Stimulated activated CD4-positive, alpha-beta T cell treated with anti-CD3 and anti-CD28 coated beads, Interleukin-2, amount 100 ng/mL, for 4 hours (primary cell): ENCODE measurements at regions not wholly inside any gene's neighbourhood (a gene's known extent, or its start where the extent isn't known, plus 50 kb on each side); places are given as distances from the start of the nearest gene placed in this dataset.

Source experiments
- DNase-seq: peaks from one replicate; pipeline ENCODE4 v3.0.0-alpha.2; 2020; ENCODE audit warnings: low read depth

DNA sequence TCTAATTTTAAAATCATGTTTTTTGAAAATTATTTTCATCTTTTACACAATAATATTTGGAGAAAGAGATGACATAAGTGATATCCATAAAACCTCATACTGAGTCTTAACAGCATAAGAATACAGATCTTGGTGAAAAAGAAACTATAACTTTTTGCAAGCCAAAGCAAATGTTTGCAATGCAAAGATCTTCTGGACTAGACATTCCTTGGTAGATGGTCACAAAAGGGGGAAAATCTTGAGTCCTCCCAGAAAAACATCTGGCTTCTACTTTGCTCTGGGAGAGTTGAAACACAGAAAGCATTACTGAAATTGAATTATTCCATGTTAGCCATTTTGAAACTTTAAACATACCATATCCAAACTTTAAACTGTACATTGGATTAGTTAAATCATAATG is 308.2 kb downstream of the ANXA1 start:
- no peak for DNase-seq

GRCh38 chr9:73468716-73469115 is 317.1 kb downstream of the ANXA1 start:
- DNase-seq = no peak

- no peak for DNase-seq
Measured at GRCh38 chr9:73470766-73471165, 319.1 kb downstream of the ANXA1 start.

GRCh38 chr9:73474002-73474600 is 322.4 kb downstream of the ANXA1 start:
- no peak for DNase-seq

GRCh38 chr9:73474625-73475024 is 323.0 kb downstream of the ANXA1 start:
- no peak for DNase-seq

DNA sequence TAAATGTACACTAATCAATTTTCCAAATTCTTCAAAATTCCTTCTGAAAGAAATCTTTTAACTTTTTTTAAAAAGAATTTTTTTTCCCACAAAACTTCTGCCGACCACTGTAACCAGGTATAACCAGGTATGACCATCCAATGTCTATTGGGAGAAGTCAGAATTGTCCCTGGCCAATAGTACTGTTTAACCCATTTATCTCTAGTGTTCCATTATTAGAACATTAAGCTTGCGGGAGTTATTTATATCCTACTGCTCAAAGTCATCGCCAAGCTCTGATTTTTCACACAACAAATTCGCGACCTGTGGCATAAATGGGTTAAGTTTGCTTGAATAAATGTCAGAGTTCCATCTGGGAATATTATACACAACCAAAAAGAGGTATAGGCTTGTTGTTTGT is 343.2 kb downstream of the ANXA1 start:
- DNase-seq = no peak

- DNase-seq = no peak
Measured at GRCh38 chr9:73497796-73498195, 346.1 kb downstream of the ANXA1 start.

GRCh38 chr9:73515216-73515615 is 363.6 kb downstream of the ANXA1 start:
- DNase-seq = no peak

GRCh38 chr9:73523391-73523790 is 371.7 kb downstream of the ANXA1 start:
- no peak for DNase-seq

- DNase-seq = no peak
Measured at GRCh38 chr9:73525350-73525749, 373.7 kb downstream of the ANXA1 start.

DNA sequence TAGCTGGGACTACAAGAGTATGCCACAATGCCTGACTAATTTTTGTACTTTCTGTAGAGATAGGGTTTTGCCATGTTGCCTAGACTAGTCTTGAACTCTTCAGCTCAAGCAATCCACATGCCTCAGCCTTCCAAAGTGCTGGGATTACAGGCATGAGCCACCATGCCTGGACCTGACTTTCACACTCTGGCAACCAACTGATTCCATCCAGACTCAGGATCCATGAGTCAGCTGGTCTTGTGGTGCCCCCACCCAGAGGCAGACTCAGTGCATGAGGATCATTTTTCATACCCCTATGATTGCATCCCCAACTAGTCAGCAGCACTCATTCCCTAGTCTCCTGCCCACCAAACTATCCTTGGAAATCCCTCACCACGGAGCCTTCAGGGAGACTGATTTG is 375.9 kb downstream of the ANXA1 start:
- DNase-seq = no peak

GRCh38 chr9:73528926-73529325 is 377.3 kb downstream of the ANXA1 start:
- DNase-seq = no peak

GRCh38 chr9:73529666-73530065 is 378.0 kb downstream of the ANXA1 start:
- DNase-seq = no peak

DNA sequence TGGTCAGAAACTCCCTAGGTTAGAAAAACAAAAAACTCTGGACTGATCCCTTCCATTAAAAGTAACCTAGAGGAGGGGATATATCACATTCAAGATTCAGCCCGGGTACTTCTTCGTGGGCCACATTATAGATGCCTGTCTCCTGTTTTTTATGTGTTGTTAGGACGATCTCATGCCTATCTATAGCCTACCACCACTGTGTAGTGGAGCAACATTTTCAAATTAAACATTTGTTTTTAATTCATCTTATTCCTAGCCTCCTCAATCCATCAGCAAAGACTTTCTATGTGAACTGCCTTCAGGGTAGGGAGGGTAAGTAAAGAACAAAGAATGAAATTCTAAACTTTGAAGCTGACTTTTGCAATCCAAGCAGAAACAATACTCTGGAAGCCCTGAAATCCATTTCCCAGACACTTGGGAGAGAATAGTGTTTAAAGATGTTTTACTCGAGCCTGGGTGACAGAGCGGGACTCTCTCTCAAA is 379.4 kb downstream of the ANXA1 start:
- DNase-seq = no peak

- no peak for DNase-seq
Measured at GRCh38 chr9:73531658-73532057, 380.0 kb downstream of the ANXA1 start.

DNA sequence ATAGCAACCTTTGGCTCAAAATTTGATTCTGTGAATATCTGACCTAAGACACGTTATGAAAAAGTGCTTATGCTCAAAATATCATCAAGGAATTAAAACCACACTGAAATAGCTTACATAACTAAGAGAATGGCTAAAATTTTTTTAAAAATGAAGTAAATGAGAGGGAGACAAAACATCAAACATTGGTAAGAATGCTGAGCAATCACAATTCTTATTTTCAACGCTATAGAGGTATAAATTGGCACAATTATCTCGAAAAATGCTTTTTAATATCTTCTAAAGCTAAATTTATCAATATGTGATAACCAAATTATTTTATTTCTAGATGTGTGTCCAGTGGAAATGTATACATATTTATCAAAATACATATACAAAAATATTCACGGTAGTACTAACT is 381.3 kb downstream of the ANXA1 start:
- DNase-seq = no peak

GRCh38 chr9:73536403-73536802 is 384.7 kb downstream of the ANXA1 start:
- no peak for DNase-seq

DNA sequence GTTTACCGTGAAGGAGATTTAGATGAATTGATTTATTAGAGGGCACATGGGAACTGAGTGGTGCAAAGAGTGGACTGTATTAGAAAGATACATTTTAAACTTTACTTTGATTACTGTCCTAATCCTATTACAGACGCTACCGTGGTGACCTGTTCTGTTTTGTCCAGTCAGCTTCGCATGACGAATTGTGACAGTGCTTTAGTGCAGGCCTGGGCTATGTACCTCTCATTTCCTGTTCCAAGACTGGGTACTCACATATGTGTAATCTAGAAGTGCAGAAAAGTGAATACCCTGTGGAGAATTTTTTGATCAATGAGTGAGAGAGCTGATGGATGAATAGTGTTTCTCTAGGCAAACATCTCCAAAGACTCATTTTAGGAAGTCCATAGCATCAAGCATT is 385.9 kb downstream of the ANXA1 start:
- DNase-seq = no peak

GRCh38 chr9:73539881-73540390 is 388.3 kb downstream of the ANXA1 start:
- no peak for DNase-seq

- DNase-seq = no peak
Measured at GRCh38 chr9:73541923-73542322, 390.3 kb downstream of the ANXA1 start.

- no peak for DNase-seq
Measured at GRCh38 chr9:73543727-73544126, 392.1 kb downstream of the ANXA1 start.

GRCh38 chr9:73548201-73548600 is 396.5 kb downstream of the ANXA1 start:
- no peak for DNase-seq

DNA sequence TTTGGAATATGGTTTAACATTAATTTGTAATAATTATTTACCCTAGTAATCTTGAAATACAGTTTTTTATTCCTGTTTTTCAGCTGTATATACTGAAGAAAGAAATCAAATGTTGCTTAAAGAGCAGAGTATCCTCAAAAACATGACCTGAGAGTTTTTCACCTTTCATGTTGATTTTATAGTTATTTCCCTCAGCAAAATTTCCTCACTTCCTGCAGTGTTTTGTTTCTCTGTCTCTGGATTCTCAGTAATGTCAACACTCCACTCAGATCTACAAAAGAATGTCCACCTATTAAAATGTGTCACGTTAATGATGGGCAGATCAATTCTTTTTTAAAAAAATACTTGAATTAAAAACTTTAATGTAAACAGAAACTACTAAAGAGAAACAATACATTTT is 398.3 kb downstream of the ANXA1 start:
- no peak for DNase-seq

DNA sequence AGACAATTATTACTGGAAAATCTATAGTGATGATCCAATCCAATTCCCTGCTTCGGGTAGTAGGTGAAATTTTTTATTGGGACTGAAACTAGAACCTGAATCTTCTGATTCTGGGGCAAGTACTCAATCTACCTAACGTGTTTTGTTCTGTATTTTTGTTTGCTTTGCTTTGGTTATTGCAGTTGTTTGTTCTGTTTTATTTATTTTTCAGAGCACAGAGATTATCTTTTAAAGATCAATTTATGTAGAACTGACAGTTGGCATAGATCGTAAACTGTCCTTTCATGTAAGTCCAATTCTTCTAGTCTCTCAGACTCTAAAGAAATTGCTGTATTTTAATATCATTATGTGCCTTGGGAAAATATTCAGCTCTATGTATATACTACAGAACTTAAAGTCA is 401.6 kb downstream of the ANXA1 start:
- DNase-seq = no peak
